Amygdala (tissue), 56 donors: ENCODE measurements at regions not wholly inside any gene's neighbourhood (a gene's known extent, or its start where the extent isn't known, plus 50 kb on each side); places are given as distances from the start of the nearest gene placed in this dataset.

Source experiments
- DNase-seq, 56 donors: peaks; one replicate each; lab custom pipeline; 2025; lab: John Stamatoyannopoulos, UW

- DNase-seq, result no peak
These were observed 92.9 kb downstream of the TXNL1 start for GRCh38 chr18:56545464-56545863.

- DNase-seq, result no peak
These were observed 95.9 kb downstream of the TXNL1 start for GRCh38 chr18:56542476-56542875.

- no peak for DNase-seq
These were observed 96.6 kb downstream of the TXNL1 start for GRCh38 chr18:56541793-56542192.

- DNase-seq, result no peak
These were observed 97.1 kb downstream of the TXNL1 start for GRCh38 chr18:56541340-56541739.

GRCh38 chr18:56538746-56539145, 99.6 kb downstream of the TXNL1 start:
- no peak for DNase-seq

- DNase-seq, result no peak
These were observed 106.1 kb downstream of the TXNL1 start for GRCh38 chr18:56532176-56532840.

- DNase-seq, result no peak
These were observed 115.6 kb downstream of the TXNL1 start for GRCh38 chr18:56522816-56523215.

- DNase-seq, result no peak
These were observed 117.1 kb downstream of the TXNL1 start for GRCh38 chr18:56521263-56521662.

GRCh38 chr18:56517761-56518160, 120.6 kb downstream of the TXNL1 start:
- no peak for DNase-seq

GRCh38 chr18:56517196-56517595, 121.2 kb downstream of the TXNL1 start:
- DNase-seq, result no peak

GRCh38 chr18:56516789-56517188, 121.6 kb downstream of the TXNL1 start:
- DNase-seq, result no peak

GRCh38 chr18:56515522-56515921, 122.9 kb downstream of the TXNL1 start:
- DNase-seq, result no peak

- DNase-seq, result no peak
These were observed 126.4 kb downstream of the TXNL1 start for GRCh38 chr18:56511996-56512395.

GRCh38 chr18:56510108-56510507, 128.3 kb downstream of the TXNL1 start:
- no peak for DNase-seq

GRCh38 chr18:56509656-56510055, 128.7 kb downstream of the TXNL1 start:
- no peak for DNase-seq

- DNase-seq, result no peak
These were observed 129.9 kb downstream of the TXNL1 start for GRCh38 chr18:56508370-56509036.

GRCh38 chr18:56505971-56506370, 132.4 kb downstream of the TXNL1 start:
- DNase-seq, result no peak

- DNase-seq, result no peak
These were observed 133.1 kb downstream of the TXNL1 start for GRCh38 chr18:56505293-56505692.

- DNase-seq, result no peak
These were observed 136.5 kb downstream of the TXNL1 start for GRCh38 chr18:56501896-56502295.

GRCh38 chr18:56495884-56496283, 142.5 kb downstream of the TXNL1 start:
- no peak for DNase-seq

GRCh38 chr18:56493531-56493930, 144.9 kb downstream of the TXNL1 start:
- DNase-seq, result no peak

- DNase-seq, result no peak
These were observed 146.3 kb downstream of the TXNL1 start for GRCh38 chr18:56492136-56492535.
